Karpas-422 (cell line): ENCODE measurements at regions not wholly inside any gene's neighbourhood (a gene's known extent, or its start where the extent isn't known, plus 50 kb on each side); places are given as distances from the start of the nearest gene placed in this dataset.

Experiments
- DNase-seq: peaks from one replicate; pipeline ENCODE4 v3.0.0-alpha.2; 2015
- H2AFZ ChIP-seq: fragments of 200-600 bp; sonication (generic); 2 replicates; pipeline ENCODE4 v1.6.1; 2014; ENCODE audit warnings: antibody characterized with exemption, low read length, mixed read lengths
- H3K27ac ChIP-seq: fragments of 200-600 bp; sonication (generic); 2 replicates; pipeline ENCODE4 v1.5.1; 2014; ENCODE audit warnings: mild to moderate bottlenecking, low read length, moderate library complexity
- H3K27me3 ChIP-seq: fragments of 200-600 bp; sonication (generic); 2 replicates; pipeline ENCODE4 v1.6.1; 2014; ENCODE audit warnings: low read length, mixed read lengths
- H3K36me3 ChIP-seq: fragments of 200-600 bp; sonication (generic); 2 replicates; pipeline ENCODE4 v1.6.1; 2014; ENCODE audit warnings: low read length, mixed read lengths; ENCODE audit not compliant: insufficient read depth
- H3K4me1 ChIP-seq: fragments of 200-600 bp; sonication (generic); 2 replicates; pipeline ENCODE4 v1.6.1; 2014; ENCODE audit warnings: mild to moderate bottlenecking, low read length, mixed read lengths
- H3K4me2 ChIP-seq: fragments of 200-600 bp; sonication (generic); 2 replicates; pipeline ENCODE4 v1.6.1; 2014; ENCODE audit warnings: low read length, low read depth, mild to moderate bottlenecking; ENCODE audit not compliant: poor library complexity, severe bottlenecking
- H3K4me3 ChIP-seq: fragments of 200-600 bp; sonication (generic); 2 replicates; pipeline ENCODE4 v1.5.1; 2014; ENCODE audit warnings: mild to moderate bottlenecking, antibody characterized with exemption, low read length, mixed read lengths
- H3K79me2 ChIP-seq: fragments of 200-600 bp; sonication (generic); 2 replicates; pipeline ENCODE4 v1.6.1; 2014; ENCODE audit warnings: mild to moderate bottlenecking, low read length, mixed read lengths
- H3K9ac ChIP-seq: fragments of 200-600 bp; sonication (generic); 2 replicates; pipeline ENCODE4 v1.6.0; 2014; ENCODE audit warnings: low read length
- H3K9me2 ChIP-seq: fragments of 200-600 bp; sonication (generic), shearing (Covaris generic); replicated peaks from 2 replicates; pipeline ENCODE4 v1.6.0; 2014; ENCODE audit warnings: mild to moderate bottlenecking, low read length, moderate library complexity; ENCODE audit not compliant: insufficient read depth
- H3K9me3 ChIP-seq: fragments of 300-700, 200-600 bp; sonication (generic); 2 replicates; pipeline ENCODE4 v1.6.1; 2014; ENCODE audit warnings: low read length, mixed read lengths
- H4K20me1 ChIP-seq: fragments of 200-600 bp; sonication (generic); 2 replicates; pipeline ENCODE4 v1.6.1; 2014; ENCODE audit warnings: mild to moderate bottlenecking, antibody characterized with exemption, low read length, low read depth; ENCODE audit not compliant: insufficient read depth

GRCh38 chr1:94616506-94616905 is 74.9 kb upstream of the F3 start:
- H3K9me3 ChIP-seq = no peaks in the 10 kb centered on the region
- no peak overlapping the region for H3K4me3 ChIP-seq
- no peak for DNase-seq
- H4K20me1 ChIP-seq = no peaks in the 10 kb centered on the region
- H3K4me2 ChIP-seq = no peak overlapping the region
- H3K4me1 ChIP-seq = no peaks in the 10 kb centered on the region
- H3K27ac ChIP-seq = no peak overlapping the region
- no peak overlapping the region for H3K9ac ChIP-seq
- no peaks in the 10 kb centered on the region for H3K79me2 ChIP-seq
- H3K36me3 ChIP-seq = no peaks in the 10 kb centered on the region
- no peaks in the 10 kb centered on the region for H3K27me3 ChIP-seq
- H2AFZ ChIP-seq = no peak overlapping the region
- no peaks in the 10 kb centered on the region for H3K9me2 ChIP-seq

GRCh38 chr1:94614996-94615395 is 73.4 kb upstream of the F3 start:
- H3K36me3 ChIP-seq = no peaks in the 10 kb centered on the region
- no peaks in the 10 kb centered on the region for H3K4me1 ChIP-seq
- no peak for DNase-seq
- no peak overlapping the region for H3K9ac ChIP-seq
- no peaks in the 10 kb centered on the region for H4K20me1 ChIP-seq
- H3K27ac ChIP-seq = no peak overlapping the region
- H3K9me2 ChIP-seq = no peaks in the 10 kb centered on the region
- no peak overlapping the region for H3K4me2 ChIP-seq
- H3K27me3 ChIP-seq = no peaks in the 10 kb centered on the region
- H3K4me3 ChIP-seq = no peak overlapping the region
- no peaks in the 10 kb centered on the region for H3K9me3 ChIP-seq
- no peaks in the 10 kb centered on the region for H3K79me2 ChIP-seq
- H2AFZ ChIP-seq = no peak overlapping the region

GRCh38 chr1:94614168-94614815 is 72.7 kb upstream of the F3 start:
- H2AFZ ChIP-seq = no peak overlapping the region
- no peaks in the 10 kb centered on the region for H3K9me2 ChIP-seq
- DNase-seq = no peak
- no peak overlapping the region for H3K27ac ChIP-seq
- H3K79me2 ChIP-seq = no peaks in the 10 kb centered on the region
- no peak overlapping the region for H3K4me2 ChIP-seq
- no peak overlapping the region for H3K4me3 ChIP-seq
- no peaks in the 10 kb centered on the region for H3K4me1 ChIP-seq
- no peaks in the 10 kb centered on the region for H3K27me3 ChIP-seq
- H3K36me3 ChIP-seq = no peaks in the 10 kb centered on the region
- H3K9me3 ChIP-seq = no peaks in the 10 kb centered on the region
- no peaks in the 10 kb centered on the region for H4K20me1 ChIP-seq
- no peak overlapping the region for H3K9ac ChIP-seq

- H4K20me1 ChIP-seq = no peaks in the 10 kb centered on the region
- no peak overlapping the region for H3K27ac ChIP-seq
- H3K9ac ChIP-seq = no peak overlapping the region
- no peak for DNase-seq
- no peaks in the 10 kb centered on the region for H3K27me3 ChIP-seq
- no peaks in the 10 kb centered on the region for H3K36me3 ChIP-seq
- no peaks in the 10 kb centered on the region for H3K9me3 ChIP-seq
- H3K4me2 ChIP-seq = no peak overlapping the region
- H3K9me2 ChIP-seq = no peaks in the 10 kb centered on the region
- no peak overlapping the region for H3K4me3 ChIP-seq
- H3K4me1 ChIP-seq = no peaks in the 10 kb centered on the region
- H2AFZ ChIP-seq = no peak overlapping the region
- H3K79me2 ChIP-seq = no peaks in the 10 kb centered on the region
Measured at GRCh38 chr1:94612525-94613204, 71.1 kb upstream of the F3 start.

- Histone ChIP-seq H3K79me2 (no peaks in the 10 kb centered on the region), H2AFZ (no peak overlapping the region)
Measured at GRCh38 chr1:94611681-94612475, 70.3 kb upstream of the F3 start.

GRCh38 chr1:94609619-94610018 is 68.1 kb upstream of the F3 start:
- Histone ChIP-seq H4K20me1 (no peaks in the 10 kb centered on the region), H3K9ac (no peak overlapping the region), H3K79me2 (no peaks in the 10 kb centered on the region), H3K4me2 (no peak overlapping the region), H3K27ac (no peak overlapping the region), H3K4me1 (no peaks in the 10 kb centered on the region), H2AFZ (no peak overlapping the region), H3K27me3 (no peaks in the 10 kb centered on the region), H3K9me2 (no peaks in the 10 kb centered on the region), H3K4me3 (no peak overlapping the region), H3K9me3 (no peaks in the 10 kb centered on the region), H3K36me3 (no peaks in the 10 kb centered on the region)
- DNase-seq = no peak

More at GRCh38 chr1:94611681-94612475, 70.3 kb upstream of the F3 start:
- H3K4me1 ChIP-seq = no peaks in the 10 kb centered on the region
- H3K9ac ChIP-seq = no peak overlapping the region
- no peak overlapping the region for H3K4me2 ChIP-seq
- no peaks in the 10 kb centered on the region for H3K9me2 ChIP-seq
- DNase-seq = no peak
- no peaks in the 10 kb centered on the region for H3K36me3 ChIP-seq
- no peaks in the 10 kb centered on the region for H3K27me3 ChIP-seq
- no peaks in the 10 kb centered on the region for H3K9me3 ChIP-seq
- H3K27ac ChIP-seq = no peak overlapping the region
- H3K4me3 ChIP-seq = no peak overlapping the region
- no peaks in the 10 kb centered on the region for H4K20me1 ChIP-seq

- Histone ChIP-seq H3K4me3 (no peak overlapping the region), H3K27me3 (no peaks in the 10 kb centered on the region), H3K36me3 (no peaks in the 10 kb centered on the region), H3K4me1 (no peaks in the 10 kb centered on the region), H4K20me1 (no peaks in the 10 kb centered on the region), H2AFZ (no peak overlapping the region), H3K9me2 (no peaks in the 10 kb centered on the region), H3K27ac (no peak overlapping the region), H3K9ac (no peak overlapping the region), H3K4me2 (no peak overlapping the region), H3K79me2 (no peaks in the 10 kb centered on the region), H3K9me3 (no peaks in the 10 kb centered on the region)
- no peak for DNase-seq
Measured at GRCh38 chr1:94608852-94609530, 67.4 kb upstream of the F3 start.
